ENCODE measurements at regions not wholly inside any gene's neighbourhood (a gene's known extent, or its start where the extent isn't known, plus 50 kb on each side); places are given as distances from the start of the nearest gene placed in this dataset.

DNA sequence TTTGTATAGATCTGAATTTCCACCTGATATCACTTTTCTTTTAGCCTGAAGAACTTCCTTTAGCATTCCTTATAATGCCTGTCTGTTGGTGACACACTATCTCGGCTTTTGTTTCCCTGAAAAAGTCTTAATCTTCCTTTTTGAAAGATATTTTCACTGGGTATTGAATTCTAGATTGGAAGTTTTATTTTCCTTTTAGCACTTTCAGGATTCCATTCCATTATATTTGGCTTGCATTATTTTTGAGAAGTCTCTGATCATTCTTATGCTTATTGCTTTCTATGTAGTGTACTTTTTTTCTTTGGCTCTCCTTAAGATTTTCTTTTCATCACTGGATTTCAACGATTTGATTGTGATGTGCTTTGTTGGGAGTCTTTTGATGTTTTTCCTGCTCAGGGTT lies 510.7 kb downstream of the RWDD3 start:
- H3K27me3 Mint-ChIP-seq (ENCODE audit: low read depth in 2 of 2) = no peaks in the 10 kb centered on the region
- no peaks in the 10 kb centered on the region for H3K4me1 Mint-ChIP-seq
- H3K27ac Mint-ChIP-seq = no peak overlapping the region
- no peak for DNase-seq
- H3K36me3 Mint-ChIP-seq = no peaks in the 10 kb centered on the region
- H3K9me3 Mint-ChIP-seq = peaks cover 15 to 26% of the 10 kb centered on the region in 2 donors
- H3K9me3 ChIP-seq (ENCODE audit: control insufficient read depth, insufficient read depth, low read length) = peaks cover 2% of the 10 kb centered on the region
- TF ChIP-seq, protein P1, sequence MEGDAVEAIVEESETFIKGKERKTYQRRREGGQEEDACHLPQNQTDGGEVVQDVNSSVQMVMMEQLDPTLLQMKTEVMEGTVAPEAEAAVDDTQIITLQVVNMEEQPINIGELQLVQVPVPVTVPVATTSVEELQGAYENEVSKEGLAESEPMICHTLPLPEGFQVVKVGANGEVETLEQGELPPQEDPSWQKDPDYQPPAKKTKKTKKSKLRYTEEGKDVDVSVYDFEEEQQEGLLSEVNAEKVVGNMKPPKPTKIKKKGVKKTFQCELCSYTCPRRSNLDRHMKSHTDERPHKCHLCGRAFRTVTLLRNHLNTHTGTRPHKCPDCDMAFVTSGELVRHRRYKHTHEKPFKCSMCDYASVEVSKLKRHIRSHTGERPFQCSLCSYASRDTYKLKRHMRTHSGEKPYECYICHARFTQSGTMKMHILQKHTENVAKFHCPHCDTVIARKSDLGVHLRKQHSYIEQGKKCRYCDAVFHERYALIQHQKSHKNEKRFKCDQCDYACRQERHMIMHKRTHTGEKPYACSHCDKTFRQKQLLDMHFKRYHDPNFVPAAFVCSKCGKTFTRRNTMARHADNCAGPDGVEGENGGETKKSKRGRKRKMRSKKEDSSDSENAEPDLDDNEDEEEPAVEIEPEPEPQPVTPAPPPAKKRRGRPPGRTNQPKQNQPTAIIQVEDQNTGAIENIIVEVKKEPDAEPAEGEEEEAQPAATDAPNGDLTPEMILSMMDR (IDR thresholded peaks at IDR 0.05) = no peak
- no peak overlapping the region for H3K4me3 Mint-ChIP-seq
- H3K36me3 ChIP-seq (ENCODE audit: control insufficient read depth, insufficient read depth, low read length) = no peaks in the 10 kb centered on the region
- ATAC-seq = no peak
- no CpG with 5 or more reads among the region's 2 CpGs for WGBS (ENCODE audit: insufficient coverage)
- no peak overlapping the region for H3K4me3 ChIP-seq (ENCODE audit: low read length)
- H3K27ac ChIP-seq (ENCODE audit: low read length) = no peak overlapping the region
- no peaks in the 10 kb centered on the region for H3K4me1 ChIP-seq (ENCODE audit: control insufficient read depth, insufficient read depth, low read length)
- no peaks in the 10 kb centered on the region for H3K27me3 ChIP-seq (ENCODE audit: control insufficient read depth, insufficient read depth, low read length)
- intact Hi-C loops (cut with micrococcal nuclease) = no loop called here

DNA sequence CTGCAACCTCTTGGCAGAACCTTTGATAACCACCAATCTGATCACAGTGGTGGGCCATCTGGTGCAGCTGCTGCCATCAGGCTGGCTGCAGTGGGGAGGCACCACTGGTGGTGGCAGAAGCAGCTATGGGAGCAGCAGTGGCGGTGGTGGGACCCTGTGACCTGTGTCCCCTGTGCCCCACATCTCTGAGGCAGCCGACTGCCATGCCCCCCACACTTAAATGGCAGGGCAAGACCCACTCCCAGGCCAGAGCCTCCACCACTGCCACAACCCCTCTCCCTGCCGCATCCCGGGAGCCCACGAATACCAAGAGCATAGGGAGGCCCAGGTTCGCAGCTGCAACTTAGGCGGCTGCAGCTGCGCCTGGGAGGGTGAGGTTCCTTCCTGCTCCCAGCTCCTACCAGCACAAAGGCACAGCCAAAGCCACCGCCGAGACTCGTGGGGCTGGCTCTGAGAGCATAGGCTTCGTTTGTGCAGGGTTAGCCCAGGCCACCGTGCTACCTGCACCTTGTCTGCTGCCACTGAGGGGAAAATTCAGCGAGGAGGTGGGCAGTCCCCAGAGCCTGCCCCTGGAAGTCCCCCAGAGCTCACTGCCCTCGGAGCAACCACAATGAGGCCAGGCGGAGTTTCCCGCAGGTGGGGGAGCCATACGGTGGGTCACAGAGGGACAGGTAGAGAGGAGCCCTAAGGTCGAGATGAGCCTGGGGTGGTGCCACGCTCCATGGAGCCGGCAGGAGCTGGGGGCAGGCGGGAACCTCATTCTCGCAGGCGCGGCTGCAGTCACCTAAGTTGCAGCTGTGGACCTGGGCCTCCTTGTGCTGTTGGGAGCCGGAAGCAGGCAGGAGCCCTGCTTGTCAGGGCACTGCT lies 518.7 kb downstream of the RWDD3 start:
- ATAC-seq = no peak
- peaks cover 9 to 20% of the 10 kb centered on the region in 2 donors for H3K9me3 Mint-ChIP-seq
- H3K27me3 ChIP-seq (ENCODE audit: control insufficient read depth, insufficient read depth, low read length) = no peaks in the 10 kb centered on the region
- no peaks in the 10 kb centered on the region for H3K4me1 Mint-ChIP-seq
- H3K36me3 Mint-ChIP-seq = peaks cover 7% of the 10 kb centered on the region
- no peaks in the 10 kb centered on the region for H3K36me3 ChIP-seq (ENCODE audit: control insufficient read depth, insufficient read depth, low read length)
- no peak overlapping the region for H3K4me3 Mint-ChIP-seq
- DNase-seq = no peak
- TF ChIP-seq, protein P1 (IDR thresholded peaks at IDR 0.05) = no peak
- no peak overlapping the region for H3K27ac ChIP-seq (ENCODE audit: low read length)
- no peaks in the 10 kb centered on the region for H3K4me1 ChIP-seq (ENCODE audit: control insufficient read depth, insufficient read depth, low read length)
- intact Hi-C loops (cut with micrococcal nuclease) = no loop called here
- no peak overlapping the region for H3K4me3 ChIP-seq (ENCODE audit: low read length)
- no peaks in the 10 kb centered on the region for H3K27me3 Mint-ChIP-seq (ENCODE audit: low read depth in 2 of 2)
- WGBS (ENCODE audit: insufficient coverage) = 91% methylated on average over 26 of the region's 26 CpGs
- H3K27ac Mint-ChIP-seq = no peak overlapping the region
- H3K9me3 ChIP-seq (ENCODE audit: control insufficient read depth, insufficient read depth, low read length) = peaks cover 18% of the 10 kb centered on the region

DNA sequence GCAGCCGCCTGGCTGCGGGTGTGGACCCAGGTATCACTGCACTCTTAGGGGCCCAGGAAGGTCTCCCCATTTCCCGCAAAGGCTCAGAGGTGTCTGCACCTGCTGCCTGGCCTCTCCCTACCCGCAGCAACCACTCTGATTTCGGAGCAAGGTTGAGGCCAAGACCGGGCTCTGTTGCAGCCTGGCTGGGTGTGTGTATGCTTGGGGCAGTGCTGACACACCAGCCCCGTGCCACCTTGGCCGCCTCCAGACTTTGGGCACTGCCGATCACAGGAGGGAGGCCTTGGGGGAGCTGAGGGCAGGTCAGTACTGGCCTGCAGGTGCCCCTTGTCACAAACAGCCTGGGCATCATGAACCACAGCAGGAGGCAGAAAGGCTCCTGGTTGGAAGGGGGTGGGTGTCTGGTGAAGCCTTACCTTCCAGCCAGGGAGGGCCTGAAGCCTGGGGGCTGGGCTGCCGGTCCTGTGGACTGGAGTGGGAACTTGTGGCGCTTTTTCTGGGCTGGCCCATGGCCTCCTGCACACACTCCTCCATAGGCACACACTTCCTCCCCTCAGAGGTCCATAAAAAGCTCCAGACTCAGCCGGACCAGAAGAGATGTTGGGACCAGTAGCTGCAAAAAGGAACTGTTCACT lies 519.5 kb downstream of the RWDD3 start:
- Histone ChIP-seq H3K36me3 (ENCODE audit: control insufficient read depth, insufficient read depth, low read length) (no peaks in the 10 kb centered on the region), H3K9me3 (ENCODE audit: control insufficient read depth, insufficient read depth, low read length) (peaks cover 18% of the 10 kb centered on the region), H3K27me3 (ENCODE audit: control insufficient read depth, insufficient read depth, low read length) (no peaks in the 10 kb centered on the region), H3K4me1 (ENCODE audit: control insufficient read depth, insufficient read depth, low read length) (no peaks in the 10 kb centered on the region), H3K4me3 (ENCODE audit: low read length) (no peak overlapping the region), H3K27ac (ENCODE audit: low read length) (no peak overlapping the region)
- DNase-seq (no peak), ATAC-seq (no peak)
- no peaks in the 10 kb centered on the region for H3K4me1 Mint-ChIP-seq
- H3K9me3 Mint-ChIP-seq = peaks cover 9 to 20% of the 10 kb centered on the region in 2 donors
- peaks cover 7% of the 10 kb centered on the region for H3K36me3 Mint-ChIP-seq
- 93% methylated on average over 12 of the region's 12 CpGs for WGBS (ENCODE audit: insufficient coverage)
- H3K27me3 Mint-ChIP-seq (ENCODE audit: low read depth in 2 of 2) = no peaks in the 10 kb centered on the region
- H3K27ac Mint-ChIP-seq = no peak overlapping the region
- TF ChIP-seq, protein P1 (IDR thresholded peaks at IDR 0.05) = no peak
- H3K4me3 Mint-ChIP-seq = no peak overlapping the region
- intact Hi-C loops (cut with micrococcal nuclease) = no loop called here
